IPS-11a (cell line): ENCODE measurements at regions not wholly inside any gene's neighbourhood (a gene's known extent, or its start where the extent isn't known, plus 50 kb on each side); places are given as distances from the start of the nearest gene placed in this dataset.

ENCODE experiments used
- H3K4me3 ChIP-seq: one replicate; pipeline ENCODE4 v1.5.1; 2013; ENCODE audit warnings: low read depth, low read length, control low read depth

GRCh38 chr2:122519821-122520611, 764.6 kb downstream of the TSN start:
- H3K4me3 ChIP-seq = no peak overlapping the region

- H3K4me3 ChIP-seq = no peak overlapping the region
Observed at GRCh38 chr2:122523143-122523542, 767.7 kb downstream of the TSN start.

GRCh38 chr2:122523981-122524380, 768.5 kb downstream of the TSN start:
- no peak overlapping the region for H3K4me3 ChIP-seq

GRCh38 chr2:122525336-122525735, 769.9 kb downstream of the TSN start:
- H3K4me3 ChIP-seq = no peak overlapping the region

- no peak overlapping the region for H3K4me3 ChIP-seq
Observed at GRCh38 chr2:122528061-122528460, 772.6 kb downstream of the TSN start.

GRCh38 chr2:122528958-122529705, 773.7 kb downstream of the TSN start:
- H3K4me3 ChIP-seq = no peak overlapping the region

- no peak overlapping the region for H3K4me3 ChIP-seq
Observed at GRCh38 chr2:122530814-122531213, 775.4 kb downstream of the TSN start.

GRCh38 chr2:122531290-122532071, 776.0 kb downstream of the TSN start:
- H3K4me3 ChIP-seq = no peak overlapping the region

- no peak overlapping the region for H3K4me3 ChIP-seq
Observed at GRCh38 chr2:122532072-122532344, 776.6 kb downstream of the TSN start.

- H3K4me3 ChIP-seq = no peak overlapping the region
Observed at GRCh38 chr2:122532481-122532880, 777.0 kb downstream of the TSN start.

GRCh38 chr2:122535960-122536505, 780.6 kb downstream of the TSN start:
- H3K4me3 ChIP-seq = no peak overlapping the region

GRCh38 chr2:122539311-122539710, 783.9 kb downstream of the TSN start:
- no peak overlapping the region for H3K4me3 ChIP-seq

- H3K4me3 ChIP-seq = no peak overlapping the region
Observed at GRCh38 chr2:122539920-122540319, 784.5 kb downstream of the TSN start.

- H3K4me3 ChIP-seq = no peak overlapping the region
Observed at GRCh38 chr2:122542236-122542635, 786.8 kb downstream of the TSN start.

GRCh38 chr2:122542646-122543045, 787.2 kb downstream of the TSN start:
- no peak overlapping the region for H3K4me3 ChIP-seq

- H3K4me3 ChIP-seq = no peak overlapping the region
Observed at GRCh38 chr2:122543815-122544214, 788.4 kb downstream of the TSN start.

- H3K4me3 ChIP-seq = no peak overlapping the region
Observed at GRCh38 chr2:122545821-122546220, 790.4 kb downstream of the TSN start.

GRCh38 chr2:122562775-122563174, 807.3 kb downstream of the TSN start:
- no peak overlapping the region for H3K4me3 ChIP-seq

- no peak overlapping the region for H3K4me3 ChIP-seq
Observed at GRCh38 chr2:122563781-122564180, 808.3 kb downstream of the TSN start.

- H3K4me3 ChIP-seq = no peak overlapping the region
Observed at GRCh38 chr2:122564843-122565242, 809.4 kb downstream of the TSN start.

GRCh38 chr2:122565364-122565763, 809.9 kb downstream of the TSN start:
- no peak overlapping the region for H3K4me3 ChIP-seq
